ENCODE measurements at regions not wholly inside any gene's neighbourhood (a gene's known extent, or its start where the extent isn't known, plus 50 kb on each side); places are given as distances from the start of the nearest gene placed in this dataset.
"Not testable (repeated sequence)": the region's sequence is repeated elsewhere in the genome, so short reads cannot be mapped to it uniquely, and the experiment has no call there.

- TF ChIP-seq CTCF (IDR thresholded peaks at IDR 0.05; ENCODE audit: low read depth, low read length) = no peak
- peak; percentile 16 for DNase-seq (ENCODE audit: extremely low read depth, low read depth)
Observed at GRCh38 chr19:27824108-27824507, 1388.8 kb downstream of the UQCRFS1 start.

- TF ChIP-seq CTCF (IDR thresholded peaks at IDR 0.05; ENCODE audit: low read depth, low read length) = no peak
- no peak for DNase-seq (ENCODE audit: extremely low read depth, low read depth)
Observed at GRCh38 chr19:27822336-27822735, 1390.6 kb downstream of the UQCRFS1 start.

GRCh38 chr19:27821418-27822018, 1391.4 kb downstream of the UQCRFS1 start:
- DNase-seq (ENCODE audit: extremely low read depth, low read depth) = no peak
- TF ChIP-seq CTCF (IDR thresholded peaks at IDR 0.05; ENCODE audit: low read depth, low read length) = no peak

- DNase-seq (ENCODE audit: extremely low read depth, low read depth) = no peak
- no peak for TF ChIP-seq CTCF (IDR thresholded peaks at IDR 0.05; ENCODE audit: low read depth, low read length)
Observed at GRCh38 chr19:27815985-27816384, 1397.0 kb downstream of the UQCRFS1 start.

GRCh38 chr19:27814834-27815233, 1398.1 kb downstream of the UQCRFS1 start:
- not testable (repeated sequence) for DNase-seq (ENCODE audit: extremely low read depth, low read depth)

- DNase-seq (ENCODE audit: extremely low read depth, low read depth) = not testable (repeated sequence)
Observed at GRCh38 chr19:27814274-27814673, 1398.7 kb downstream of the UQCRFS1 start.

GRCh38 chr19:27806471-27807070, 1406.4 kb downstream of the UQCRFS1 start:
- no peak for TF ChIP-seq CTCF (IDR thresholded peaks at IDR 0.05; ENCODE audit: low read depth, low read length)

GRCh38 chr19:27805848-27806247, 1407.1 kb downstream of the UQCRFS1 start:
- TF ChIP-seq CTCF (IDR thresholded peaks at IDR 0.05; ENCODE audit: low read depth, low read length) = no peak
- no peak for DNase-seq (ENCODE audit: extremely low read depth, low read depth)

More at GRCh38 chr19:27806471-27807070, 1406.4 kb downstream of the UQCRFS1 start:
- DNase-seq (ENCODE audit: extremely low read depth, low read depth) = no peak

Data from AG09319 (cell line).